ENCODE measurements at regions not wholly inside any gene's neighbourhood (a gene's known extent, or its start where the extent isn't known, plus 50 kb on each side); places are given as distances from the start of the nearest gene placed in this dataset.

DNA sequence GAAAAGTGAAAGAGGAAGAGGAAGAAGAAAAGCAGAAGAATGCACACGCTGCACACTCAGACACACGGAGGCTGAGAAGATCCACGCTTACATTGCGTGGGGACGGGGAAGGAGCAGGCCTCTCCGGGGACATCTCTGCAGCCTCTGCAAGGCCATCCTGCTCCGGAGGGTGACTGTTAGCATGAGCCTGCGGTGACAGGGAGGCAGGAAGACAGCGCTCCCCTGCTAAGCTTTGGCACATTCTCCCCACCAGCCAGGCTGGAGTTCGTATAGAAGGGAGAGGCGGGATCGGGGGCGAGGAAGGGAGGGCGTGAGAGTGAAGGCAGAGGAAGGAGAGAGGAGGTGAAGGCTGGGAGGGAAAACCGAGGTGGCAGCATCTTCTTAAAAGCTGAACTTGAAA lies 366.0 kb upstream of the SHH start:
- in situ Hi-C loops (cut with MboI; ENCODE audit: low sequenced_read_pairs) (no loop called here), intact Hi-C loops (cut with micrococcal nuclease) (no loop called here), dilution Hi-C loops (cut with HindIII; ENCODE audit: low sequenced_read_pairs, unreplicated experiment) (no loop called here)
- peaks cover 55% of the 10 kb centered on the region for H3K9me3 ChIP-seq (ENCODE audit: control insufficient read depth, insufficient read depth, low read length)
- no peak for DNase-seq
- no peaks in the 10 kb centered on the region for H3K9me1 ChIP-seq (ENCODE audit: insufficient read depth, low read length)
- POLR2A ChIA-PET (ENCODE audit: unreplicated experiment), result no interaction called here
- H2AK9ac ChIP-seq (replicated peaks; ENCODE audit: low read depth, low read length, poor library complexity), result no peak overlapping the region
- CTCF ChIA-PET, result no interaction called here
- no peaks in the 10 kb centered on the region for H3K36me3 ChIP-seq (ENCODE audit: control insufficient read depth, insufficient read depth, low read length)
- no peak overlapping the region for H2AFZ ChIP-seq (replicated peaks; ENCODE audit: low read length, poor library complexity)
- no peak overlapping the region for H3K27ac ChIP-seq (ENCODE audit: insufficient read depth, low read length)
- H3K4me1 ChIP-seq (ENCODE audit: control insufficient read depth, insufficient read depth, low read length), result no peaks in the 10 kb centered on the region
- H2AK5ac ChIP-seq (ENCODE audit: low read depth, low read length), result no peak overlapping the region
- no peak overlapping the region for H3K56ac ChIP-seq (ENCODE audit: extremely low read depth, insufficient read depth, low read length)
- no peaks in the 10 kb centered on the region for H3K79me1 ChIP-seq (ENCODE audit: low read depth in 1 of 2, low read length in 2 of 2)
- H4K20me1 ChIP-seq (ENCODE audit: insufficient read depth, low read length), result no peaks in the 10 kb centered on the region
- WGBS, 2 experiments (ENCODE audit: extremely low coverage in 2 of 2, insufficient read length in 1 of 2), result 66% methylated on average over 8 of the region's 15 CpGs; no CpG with 5 or more reads in 1 of the 2 experiments
- TF ChIP-seq CEBPB (IDR thresholded peaks at IDR 0.05; ENCODE audit: low read depth, low read length) (no peak), RCOR1 (IDR thresholded peaks at IDR 0.05; ENCODE audit: insufficient replicate concordance, low read length) (no peak), MAFK (IDR thresholded peaks at IDR 0.05; ENCODE audit: low read depth, low read length) (no peak), RAD21 (IDR thresholded peaks at IDR 0.05; ENCODE audit: low read length) (no peak), BHLHE40 (IDR thresholded peaks at IDR 0.05; ENCODE audit: low read depth, low read length) (no peak), POLR2A (IDR thresholded peaks at IDR 0.05; ENCODE audit: low read depth, low read length) (no peak), FOS (IDR thresholded peaks at IDR 0.05; ENCODE audit: low read depth, low read length) (no peak)
- H2BK15ac ChIP-seq (ENCODE audit: low read depth, low read length), result no peak overlapping the region
- H2BK120ac ChIP-seq (ENCODE audit: low read depth, low read length), result no peak overlapping the region
- H3K14ac ChIP-seq (replicated peaks; ENCODE audit: low read depth, low read length), result no peak overlapping the region
- H4K8ac ChIP-seq (ENCODE audit: low read depth in 2 of 2, low read length in 2 of 2), result no peak overlapping the region
- no peak overlapping the region for H4K91ac ChIP-seq (ENCODE audit: insufficient read depth, low read depth, low read length)
- ATAC-seq (ENCODE audit: low read depth), result no peak
- no peak overlapping the region for H3K4ac ChIP-seq (ENCODE audit: low read depth, low read length)
- no TSS peak for BruUV-seq (replicated peaks)
- no peak overlapping the region for H2BK20ac ChIP-seq (ENCODE audit: low read depth, low read length)
- H3K4me2 ChIP-seq (ENCODE audit: low read depth, low read length), result no peak overlapping the region
- no peak overlapping the region for H3K9ac ChIP-seq (ENCODE audit: low read depth, low read length)
- H3K4me3 ChIP-seq (ENCODE audit: insufficient read depth, low read depth, low read length), result no peak overlapping the region
- H2BK5ac ChIP-seq (ENCODE audit: low read depth, low read length, poor library complexity, severe bottlenecking), result no peak overlapping the region
- no peak overlapping the region for H4K5ac ChIP-seq (ENCODE audit: low read depth, low read length)
- H3K27me3 ChIP-seq (ENCODE audit: control insufficient read depth, insufficient read depth, low read length), result no peaks in the 10 kb centered on the region
- no peak overlapping the region for H3K23ac ChIP-seq (ENCODE audit: low read depth, low read length)
- H3K18ac ChIP-seq (ENCODE audit: low read depth, low read length), result no peak overlapping the region
